Suprapubic skin (tissue), 3 donors: ENCODE measurements at regions not wholly inside any gene's neighbourhood (a gene's known extent, or its start where the extent isn't known, plus 50 kb on each side); places are given as distances from the start of the nearest gene placed in this dataset.

ENCODE experiments used
- POLR2A ChIP-seq, 2 donors: fragments of 450-650 bp; IDR thresholded peaks; one replicate each; pipeline ENCODE4 v1.6.1; 2017; ENCODE audit warnings: antibody characterized with exemption in 2 of 2, mild to moderate bottlenecking in 2 of 2, moderate library complexity in 2 of 2
- TF ChIP-seq, protein P1 (sequence below), 2 donors: fragments of 200-600 bp in 1 of 2; fragments of 450-650 bp in 1 of 2; sonication (generic) in 1 of 2; IDR thresholded peaks; one replicate each; pipeline ENCODE4 v1.5.1; 2016 to 2019; ENCODE audit warnings: antibody characterized with exemption in 2 of 2, mild to moderate bottlenecking in 1 of 2, moderate library complexity in 1 of 2

- TF ChIP-seq POLR2A (IDR thresholded peaks at IDR 0.05): no peak
- TF ChIP-seq, protein P1, sequence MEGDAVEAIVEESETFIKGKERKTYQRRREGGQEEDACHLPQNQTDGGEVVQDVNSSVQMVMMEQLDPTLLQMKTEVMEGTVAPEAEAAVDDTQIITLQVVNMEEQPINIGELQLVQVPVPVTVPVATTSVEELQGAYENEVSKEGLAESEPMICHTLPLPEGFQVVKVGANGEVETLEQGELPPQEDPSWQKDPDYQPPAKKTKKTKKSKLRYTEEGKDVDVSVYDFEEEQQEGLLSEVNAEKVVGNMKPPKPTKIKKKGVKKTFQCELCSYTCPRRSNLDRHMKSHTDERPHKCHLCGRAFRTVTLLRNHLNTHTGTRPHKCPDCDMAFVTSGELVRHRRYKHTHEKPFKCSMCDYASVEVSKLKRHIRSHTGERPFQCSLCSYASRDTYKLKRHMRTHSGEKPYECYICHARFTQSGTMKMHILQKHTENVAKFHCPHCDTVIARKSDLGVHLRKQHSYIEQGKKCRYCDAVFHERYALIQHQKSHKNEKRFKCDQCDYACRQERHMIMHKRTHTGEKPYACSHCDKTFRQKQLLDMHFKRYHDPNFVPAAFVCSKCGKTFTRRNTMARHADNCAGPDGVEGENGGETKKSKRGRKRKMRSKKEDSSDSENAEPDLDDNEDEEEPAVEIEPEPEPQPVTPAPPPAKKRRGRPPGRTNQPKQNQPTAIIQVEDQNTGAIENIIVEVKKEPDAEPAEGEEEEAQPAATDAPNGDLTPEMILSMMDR (IDR thresholded peaks at IDR 0.05): no peak
Measured at GRCh38 chr1:173295995-173296394, 88.9 kb upstream of the TNFSF4 start.
